GM12865 (cell line): ENCODE measurements at regions not wholly inside any gene's neighbourhood (a gene's known extent, or its start where the extent isn't known, plus 50 kb on each side); places are given as distances from the start of the nearest gene placed in this dataset.
A peak's percentile ranks its signal among the peaks of the same experiment; 100 is the strongest.

ENCODE experiments used
- DNase-seq: peaks from one replicate; pipeline ENCODE4 v3.0.0; 2010; ENCODE audit warnings: low read depth
- H3K4me3 ChIP-seq: 2 replicates; pipeline ENCODE4 v1.5.1; 2011; ENCODE audit warnings: mild to moderate bottlenecking, low read depth, low read length, control low read depth
- CTCF ChIP-seq: IDR thresholded peaks from 2 replicates; pipeline ENCODE4 v1.5.1; 2011; ENCODE audit warnings: low read length, control low read depth, low read depth, inconsistent platforms; ENCODE audit not compliant: insufficient read depth; ENCODE audit errors: missing control alignments

GRCh38 chr4:146099585-146099984 lies 75.9 kb upstream of the LSM6 start:
- peak; percentile 57 for DNase-seq
- H3K4me3 ChIP-seq: peak overlapping the region; percentile 3; the same call in 1 of the 2 replicates
- no peak for TF ChIP-seq CTCF

- no peak for TF ChIP-seq CTCF
- peak overlapping the region; percentile 33 for H3K4me3 ChIP-seq
- peak; percentile 88 for DNase-seq
These were observed 76.5 kb upstream of the LSM6 start for GRCh38 chr4:146098978-146099377.

GRCh38 chr4:146098397-146098796 lies 77.1 kb upstream of the LSM6 start:
- TF ChIP-seq CTCF: no peak
- peak overlapping the region; percentile 33 for H3K4me3 ChIP-seq
- peak; percentile 83 for DNase-seq

GRCh38 chr4:146096371-146096770 lies 79.1 kb upstream of the LSM6 start:
- no peak for TF ChIP-seq CTCF
- DNase-seq: no peak
- no peak overlapping the region for H3K4me3 ChIP-seq

- no peak overlapping the region for H3K4me3 ChIP-seq
- no peak for TF ChIP-seq CTCF
- DNase-seq: no peak
These were observed 79.7 kb upstream of the LSM6 start for GRCh38 chr4:146095860-146096259.

- peak; percentile 79 for DNase-seq
- TF ChIP-seq CTCF: peak; percentile 74
These were observed 80.3 kb upstream of the LSM6 start for GRCh38 chr4:146095091-146095690.

GRCh38 chr4:146088690-146089089 lies 86.8 kb upstream of the LSM6 start:
- H3K4me3 ChIP-seq: no peak overlapping the region
- DNase-seq: no peak
- no peak for TF ChIP-seq CTCF

More at GRCh38 chr4:146095091-146095690, 80.3 kb upstream of the LSM6 start:
- H3K4me3 ChIP-seq: no peak overlapping the region
